ENCODE measurements at regions not wholly inside any gene's neighbourhood (a gene's known extent, or its start where the extent isn't known, plus 50 kb on each side); places are given as distances from the start of the nearest gene placed in this dataset.

DNA sequence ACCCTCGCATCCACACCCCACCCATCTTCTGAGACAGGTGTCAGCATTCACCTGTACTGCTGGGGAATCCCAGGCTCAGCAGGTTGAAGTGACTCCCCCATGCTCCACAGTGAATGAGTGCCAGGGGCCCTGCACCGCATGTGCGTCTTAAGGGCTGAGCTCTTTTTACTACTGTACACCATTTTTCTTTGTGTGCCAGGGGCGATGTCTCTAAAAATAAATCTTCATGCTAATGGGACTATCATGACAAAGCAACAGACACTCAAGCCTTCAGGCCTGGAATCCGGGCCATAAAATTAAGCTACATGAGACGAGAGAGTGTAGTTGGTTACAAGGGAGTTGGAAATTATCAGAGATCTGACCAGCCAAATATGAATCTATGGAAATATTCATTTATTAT, 294.8 kb downstream of the LPIN1 start:
- H2AFZ ChIP-seq (ENCODE audit: low read depth, low read length, poor library complexity, severe bottlenecking), result no peak overlapping the region
- no peaks in the 10 kb centered on the region for H3K79me2 ChIP-seq (ENCODE audit: insufficient read depth, low read length)
- H3K4me2 ChIP-seq (ENCODE audit: low read length), result no peak overlapping the region
- ChIA-PET RAD21 (ENCODE audit: low non-redundant PET in 1 of 2, low total read pairs in 2 of 2, uncharacterized antibody in 2 of 2, unreplicated experiment in 2 of 2) (no interaction called here), POLR2A (no interaction called here), CTCF (no interaction called here)
- no peaks in the 10 kb centered on the region for H4K20me1 ChIP-seq (ENCODE audit: insufficient read depth)
- H3K9me2 ChIP-seq (ENCODE audit: insufficient read depth), result no peaks in the 10 kb centered on the region
- no peak overlapping the region for H3K27ac ChIP-seq (ENCODE audit: low read depth, low read length)
- no peak for DNase-seq (ENCODE audit: low read depth, low spot score)
- no peaks in the 10 kb centered on the region for H3K4me1 ChIP-seq (ENCODE audit: control insufficient read depth in 1 of 2, insufficient read depth in 2 of 2, low read length in 2 of 2)
- H3K36me3 ChIP-seq (ENCODE audit: control insufficient read depth in 1 of 2, insufficient read depth in 2 of 2, low read length in 2 of 2), result no peaks in the 10 kb centered on the region
- ATAC-seq, result no peak
- H3K9ac ChIP-seq (ENCODE audit: low read length), result no peak overlapping the region
- no peaks in the 10 kb centered on the region; a peak in 1 of 4 replicates for H3K9me3 ChIP-seq (ENCODE audit: control insufficient read depth in 1 of 2, insufficient read depth in 1 of 2, low read depth in 1 of 2, low read length in 2 of 2)
- no peak overlapping the region for H3K4me3 ChIP-seq (replicated peaks in 1 of 2; ENCODE audit: low read depth in 1 of 2, low read length in 2 of 2)
- intact Hi-C loops (cut with micrococcal nuclease), result no loop called here
- H3K27me3 ChIP-seq (ENCODE audit: insufficient read depth, low read length), result no peaks in the 10 kb centered on the region
- no TSS peak for BruUV-seq (replicated peaks)
- no peak for TF ChIP-seq SRF (IDR thresholded peaks at IDR 0.05; ENCODE audit: low read depth)
- TF ChIP-seq, protein P1, sequence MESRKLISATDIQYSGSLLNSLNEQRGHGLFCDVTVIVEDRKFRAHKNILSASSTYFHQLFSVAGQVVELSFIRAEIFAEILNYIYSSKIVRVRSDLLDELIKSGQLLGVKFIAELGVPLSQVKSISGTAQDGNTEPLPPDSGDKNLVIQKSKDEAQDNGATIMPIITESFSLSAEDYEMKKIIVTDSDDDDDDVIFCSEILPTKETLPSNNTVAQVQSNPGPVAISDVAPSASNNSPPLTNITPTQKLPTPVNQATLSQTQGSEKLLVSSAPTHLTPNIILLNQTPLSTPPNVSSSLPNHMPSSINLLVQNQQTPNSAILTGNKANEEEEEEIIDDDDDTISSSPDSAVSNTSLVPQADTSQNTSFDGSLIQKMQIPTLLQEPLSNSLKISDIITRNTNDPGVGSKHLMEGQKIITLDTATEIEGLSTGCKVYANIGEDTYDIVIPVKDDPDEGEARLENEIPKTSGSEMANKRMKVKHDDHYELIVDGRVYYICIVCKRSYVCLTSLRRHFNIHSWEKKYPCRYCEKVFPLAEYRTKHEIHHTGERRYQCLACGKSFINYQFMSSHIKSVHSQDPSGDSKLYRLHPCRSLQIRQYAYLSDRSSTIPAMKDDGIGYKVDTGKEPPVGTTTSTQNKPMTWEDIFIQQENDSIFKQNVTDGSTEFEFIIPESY (IDR thresholded peaks at IDR 0.05; ENCODE audit: extremely low read depth, insufficient replicate concordance, low read length), result no peak
- TF ChIP-seq, protein P2, sequence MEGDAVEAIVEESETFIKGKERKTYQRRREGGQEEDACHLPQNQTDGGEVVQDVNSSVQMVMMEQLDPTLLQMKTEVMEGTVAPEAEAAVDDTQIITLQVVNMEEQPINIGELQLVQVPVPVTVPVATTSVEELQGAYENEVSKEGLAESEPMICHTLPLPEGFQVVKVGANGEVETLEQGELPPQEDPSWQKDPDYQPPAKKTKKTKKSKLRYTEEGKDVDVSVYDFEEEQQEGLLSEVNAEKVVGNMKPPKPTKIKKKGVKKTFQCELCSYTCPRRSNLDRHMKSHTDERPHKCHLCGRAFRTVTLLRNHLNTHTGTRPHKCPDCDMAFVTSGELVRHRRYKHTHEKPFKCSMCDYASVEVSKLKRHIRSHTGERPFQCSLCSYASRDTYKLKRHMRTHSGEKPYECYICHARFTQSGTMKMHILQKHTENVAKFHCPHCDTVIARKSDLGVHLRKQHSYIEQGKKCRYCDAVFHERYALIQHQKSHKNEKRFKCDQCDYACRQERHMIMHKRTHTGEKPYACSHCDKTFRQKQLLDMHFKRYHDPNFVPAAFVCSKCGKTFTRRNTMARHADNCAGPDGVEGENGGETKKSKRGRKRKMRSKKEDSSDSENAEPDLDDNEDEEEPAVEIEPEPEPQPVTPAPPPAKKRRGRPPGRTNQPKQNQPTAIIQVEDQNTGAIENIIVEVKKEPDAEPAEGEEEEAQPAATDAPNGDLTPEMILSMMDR (IDR thresholded peaks at IDR 0.05 in 2 of 3, conservative IDR thresholded peaks at IDR 0.05 in 1 of 3; ENCODE audit: borderline replicate concordance in 1 of 3, insufficient read depth in 1 of 3, low read depth in 2 of 3, low read length in 2 of 3), result no peak
- TF ChIP-seq ELF1 (IDR thresholded peaks at IDR 0.05; ENCODE audit: borderline replicate concordance, low read depth), result no peak
- TF ChIP-seq JUND (IDR thresholded peaks at IDR 0.05), result no peak
- no peak for TF ChIP-seq POLR2AphosphoS5 (IDR thresholded peaks at IDR 0.05; ENCODE audit: low read depth, low read length)
- TF ChIP-seq CEBPB (IDR thresholded peaks at IDR 0.05; ENCODE audit: low read depth), result no peak
- TF ChIP-seq FOSL1 (IDR thresholded peaks at IDR 0.05; ENCODE audit: low read depth), result no peak
- no peak for TF ChIP-seq ZFX (IDR thresholded peaks at IDR 0.05)
